HAP-1 (cell line): ENCODE measurements at regions not wholly inside any gene's neighbourhood (a gene's known extent, or its start where the extent isn't known, plus 50 kb on each side); places are given as distances from the start of the nearest gene placed in this dataset.

Experiments
- DNase-seq, 2 experiments: peaks; one replicate each; pipeline ENCODE4 v3.0.0-alpha.2; 2016 to 2020; ENCODE audit warnings: low spot score in 2 of 2
- H3K27me3 ChIP-seq: fragments of 250-450 bp; sonication (Bioruptor Pico); 2 replicates; pipeline ENCODE4 v1.5.1; 2020; ENCODE audit warnings: low read depth, mild to moderate bottlenecking, moderate library complexity
- H3K36me3 ChIP-seq: fragments of 250-450 bp; sonication (Bioruptor Pico); replicated peaks from 2 replicates; pipeline ENCODE4 v1.5.1; 2020; ENCODE audit warnings: mild to moderate bottlenecking
- H3K4me1 ChIP-seq: fragments of 250-450 bp; sonication (Bioruptor Pico); 2 replicates; pipeline ENCODE4 v1.5.1; 2020; ENCODE audit warnings: mild to moderate bottlenecking
- H3K4me3 ChIP-seq: fragments of 250-450 bp; sonication (Bioruptor Pico); 2 replicates; pipeline ENCODE4 v1.5.1; 2020; ENCODE audit warnings: mild to moderate bottlenecking, moderate library complexity
- H3K9me3 ChIP-seq: fragments of 250-450 bp; sonication (Bioruptor Pico); 2 replicates; pipeline ENCODE4 v1.5.1; 2020; ENCODE audit warnings: mild to moderate bottlenecking, moderate library complexity
- in situ Hi-C: fragments of 300-500 bp; cut with MboI; formaldehyde crosslinking; loops from 3 replicates; pipeline ENCODE4 v1.14.3; 2020; ENCODE audit warnings: low sequenced_read_pairs, inconsistent platforms, mixed read lengths

- Histone ChIP-seq H3K27me3 (no peaks in the 10 kb centered on the region), H3K4me3 (no peak overlapping the region), H3K9me3 (no peaks in the 10 kb centered on the region), H3K4me1 (peaks cover 3% of the 10 kb centered on the region; the same call in 1 of the 2 replicates), H3K36me3 (no peaks in the 10 kb centered on the region)
- DNase-seq, result no peak
- in situ Hi-C loops, result no loop called here
Measured at GRCh38 chr4:79043138-79043537, 103.9 kb upstream of the PAQR3 start.

GRCh38 chr4:79042079-79042674 lies 102.9 kb upstream of the PAQR3 start:
- no peaks in the 10 kb centered on the region for H3K27me3 ChIP-seq
- H3K9me3 ChIP-seq, result no peaks in the 10 kb centered on the region
- in situ Hi-C loops, result no loop called here
- no peak overlapping the region for H3K4me3 ChIP-seq
- DNase-seq, result peak; percentile 23 to 25
- H3K36me3 ChIP-seq, result no peaks in the 10 kb centered on the region
- peaks cover 3% of the 10 kb centered on the region; the same call in 1 of the 2 replicates for H3K4me1 ChIP-seq

GRCh38 chr4:79034544-79034943 lies 95.3 kb upstream of the PAQR3 start:
- Histone ChIP-seq H3K9me3 (no peaks in the 10 kb centered on the region), H3K4me3 (no peak overlapping the region), H3K4me1 (peaks cover 12% of the 10 kb centered on the region), H3K36me3 (no peaks in the 10 kb centered on the region), H3K27me3 (no peaks in the 10 kb centered on the region)
- in situ Hi-C loops, result no loop called here
- no peak for DNase-seq

GRCh38 chr4:79030973-79031372 lies 91.7 kb upstream of the PAQR3 start:
- in situ Hi-C loops, result no loop called here
- DNase-seq, result peak in 1 of 2 experiments; percentile 47
- Histone ChIP-seq H3K27me3 (no peaks in the 10 kb centered on the region), H3K4me1 (peaks cover 12% of the 10 kb centered on the region), H3K36me3 (no peaks in the 10 kb centered on the region), H3K4me3 (no peak overlapping the region), H3K9me3 (no peaks in the 10 kb centered on the region)

- in situ Hi-C loops, result no loop called here
- Histone ChIP-seq H3K27me3 (no peaks in the 10 kb centered on the region), H3K36me3 (no peaks in the 10 kb centered on the region), H3K4me3 (no peak overlapping the region), H3K9me3 (no peaks in the 10 kb centered on the region), H3K4me1 (peaks cover 12% of the 10 kb centered on the region)
- no peak for DNase-seq
Measured at GRCh38 chr4:79027656-79028055, 88.4 kb upstream of the PAQR3 start.

GRCh38 chr4:79025170-79025569 lies 85.9 kb upstream of the PAQR3 start:
- H3K27me3 ChIP-seq, result no peaks in the 10 kb centered on the region
- H3K9me3 ChIP-seq, result no peaks in the 10 kb centered on the region
- in situ Hi-C loops, result no loop called here
- H3K4me1 ChIP-seq, result no peaks in the 10 kb centered on the region; the same call in 1 of the 2 replicates
- no peaks in the 10 kb centered on the region for H3K36me3 ChIP-seq
- H3K4me3 ChIP-seq, result no peak overlapping the region
- DNase-seq, result no peak

- H3K4me3 ChIP-seq, result no peak overlapping the region
- no peaks in the 10 kb centered on the region for H3K4me1 ChIP-seq
- no peak for DNase-seq
- no peaks in the 10 kb centered on the region for H3K9me3 ChIP-seq
- in situ Hi-C loops, result no loop called here
- no peaks in the 10 kb centered on the region for H3K36me3 ChIP-seq
- H3K27me3 ChIP-seq, result no peaks in the 10 kb centered on the region
Measured at GRCh38 chr4:79023799-79024770, 84.8 kb upstream of the PAQR3 start.

GRCh38 chr4:79022529-79022928 lies 83.3 kb upstream of the PAQR3 start:
- Histone ChIP-seq H3K4me1 (no peaks in the 10 kb centered on the region), H3K36me3 (no peaks in the 10 kb centered on the region), H3K9me3 (no peaks in the 10 kb centered on the region), H3K4me3 (no peak overlapping the region), H3K27me3 (no peaks in the 10 kb centered on the region)
- no peak for DNase-seq
- in situ Hi-C loops, result no loop called here

GRCh38 chr4:79017481-79017880 lies 78.2 kb upstream of the PAQR3 start:
- no peak overlapping the region for H3K4me3 ChIP-seq
- no peak for DNase-seq
- H3K36me3 ChIP-seq, result no peaks in the 10 kb centered on the region
- in situ Hi-C loops, result no loop called here
- no peaks in the 10 kb centered on the region for H3K9me3 ChIP-seq
- no peaks in the 10 kb centered on the region for H3K4me1 ChIP-seq
- H3K27me3 ChIP-seq, result no peaks in the 10 kb centered on the region

GRCh38 chr4:79016878-79017277 lies 77.6 kb upstream of the PAQR3 start:
- Histone ChIP-seq H3K27me3 (no peaks in the 10 kb centered on the region), H3K4me1 (no peaks in the 10 kb centered on the region), H3K4me3 (no peak overlapping the region), H3K36me3 (no peaks in the 10 kb centered on the region), H3K9me3 (no peaks in the 10 kb centered on the region)
- in situ Hi-C loops, result no loop called here
- no peak for DNase-seq

GRCh38 chr4:79015411-79015810 lies 76.2 kb upstream of the PAQR3 start:
- H3K4me3 ChIP-seq, result no peak overlapping the region
- no peak for DNase-seq
- no peaks in the 10 kb centered on the region for H3K27me3 ChIP-seq
- H3K9me3 ChIP-seq, result no peaks in the 10 kb centered on the region
- no peaks in the 10 kb centered on the region for H3K4me1 ChIP-seq
- in situ Hi-C loops, result no loop called here
- no peaks in the 10 kb centered on the region for H3K36me3 ChIP-seq

GRCh38 chr4:79014230-79014629 lies 75.0 kb upstream of the PAQR3 start:
- Histone ChIP-seq H3K4me1 (no peaks in the 10 kb centered on the region), H3K4me3 (no peak overlapping the region), H3K9me3 (no peaks in the 10 kb centered on the region), H3K27me3 (no peaks in the 10 kb centered on the region), H3K36me3 (no peaks in the 10 kb centered on the region)
- no peak for DNase-seq
- in situ Hi-C loops, result no loop called here

GRCh38 chr4:79013756-79014155 lies 74.5 kb upstream of the PAQR3 start:
- Histone ChIP-seq H3K9me3 (no peaks in the 10 kb centered on the region), H3K4me1 (no peaks in the 10 kb centered on the region), H3K36me3 (no peaks in the 10 kb centered on the region), H3K4me3 (no peak overlapping the region), H3K27me3 (no peaks in the 10 kb centered on the region)
- DNase-seq, result no peak
- in situ Hi-C loops, result no loop called here
